ENCODE measurements at regions not wholly inside any gene's neighbourhood (a gene's known extent, or its start where the extent isn't known, plus 50 kb on each side); places are given as distances from the start of the nearest gene placed in this dataset.

- DNase-seq (ENCODE audit: low spot score) = no peak
- in situ Hi-C loops (cut with MboI; ENCODE audit: low pct_unique_long_range_greater_than_20kb, low sequenced_read_pairs, unreplicated experiment) = no loop called here
- TF ChIP-seq CTCF (IDR thresholded peaks at IDR 0.05; ENCODE audit: extremely low read depth, insufficient read depth, missing control alignments) = no peak
Measured at GRCh38 chr3:156764751-156765150, 61.4 kb upstream of the LEKR1 start.

- TF ChIP-seq CTCF (IDR thresholded peaks at IDR 0.05; ENCODE audit: extremely low read depth, insufficient read depth, missing control alignments) = no peak
- in situ Hi-C loops (cut with MboI; ENCODE audit: low pct_unique_long_range_greater_than_20kb, low sequenced_read_pairs, unreplicated experiment) = no loop called here
- no peak for DNase-seq (ENCODE audit: low spot score)
Measured at GRCh38 chr3:156768390-156768789, 57.8 kb upstream of the LEKR1 start.

GRCh38 chr3:156769721-156770654 lies 56.2 kb upstream of the LEKR1 start:
- TF ChIP-seq CTCF (IDR thresholded peaks at IDR 0.05; ENCODE audit: extremely low read depth, insufficient read depth, missing control alignments) = no peak
- no peak for DNase-seq (ENCODE audit: low spot score)
- in situ Hi-C loops (cut with MboI; ENCODE audit: low pct_unique_long_range_greater_than_20kb, low sequenced_read_pairs, unreplicated experiment) = no loop called here

- no peak for TF ChIP-seq CTCF (IDR thresholded peaks at IDR 0.05; ENCODE audit: extremely low read depth, insufficient read depth, missing control alignments)
- DNase-seq (ENCODE audit: low spot score) = no peak
- in situ Hi-C loops (cut with MboI; ENCODE audit: low pct_unique_long_range_greater_than_20kb, low sequenced_read_pairs, unreplicated experiment) = no loop called here
Measured at GRCh38 chr3:156770699-156771414, 55.3 kb upstream of the LEKR1 start.

- no peak for DNase-seq (ENCODE audit: low spot score)
- TF ChIP-seq CTCF (IDR thresholded peaks at IDR 0.05; ENCODE audit: extremely low read depth, insufficient read depth, missing control alignments) = no peak
- in situ Hi-C loops (cut with MboI; ENCODE audit: low pct_unique_long_range_greater_than_20kb, low sequenced_read_pairs, unreplicated experiment) = no loop called here
Measured at GRCh38 chr3:156772588-156773206, 53.5 kb upstream of the LEKR1 start.

- TF ChIP-seq CTCF (IDR thresholded peaks at IDR 0.05; ENCODE audit: extremely low read depth, insufficient read depth, missing control alignments) = no peak
- in situ Hi-C loops (cut with MboI; ENCODE audit: low pct_unique_long_range_greater_than_20kb, low sequenced_read_pairs, unreplicated experiment) = no loop called here
- no peak for DNase-seq (ENCODE audit: low spot score)
Measured at GRCh38 chr3:156776031-156776430, 50.1 kb upstream of the LEKR1 start.
